NCI-H1417 (cell line): ENCODE measurements at regions not wholly inside any gene's neighbourhood (a gene's known extent, or its start where the extent isn't known, plus 50 kb on each side); places are given as distances from the start of the nearest gene placed in this dataset.
"Not testable (repeated sequence)": the region's sequence is repeated elsewhere in the genome, so short reads cannot be mapped to it uniquely, and the experiment has no call there.

Source experiments
- DNase-seq, 3 experiments: peaks; one replicate each; lab custom pipeline; 2025; lab: John Stamatoyannopoulos, UW

- no peak for DNase-seq
Measured at GRCh38 chr5:127213231-127213630, 77.4 kb upstream of the MEGF10 start.

GRCh38 chr5:127216143-127216542, 74.5 kb upstream of the MEGF10 start:
- DNase-seq = no peak

GRCh38 chr5:127216898-127217675, 73.5 kb upstream of the MEGF10 start:
- DNase-seq = peak in 1 of 3 experiments; percentile 13

GRCh38 chr5:127221936-127222335, 68.7 kb upstream of the MEGF10 start:
- not testable (repeated sequence) for DNase-seq

- DNase-seq = not testable (repeated sequence)
Measured at GRCh38 chr5:127222571-127223156, 67.9 kb upstream of the MEGF10 start.

GRCh38 chr5:127223256-127223974, 67.2 kb upstream of the MEGF10 start:
- no peak for DNase-seq

GRCh38 chr5:127227881-127228280, 62.7 kb upstream of the MEGF10 start:
- no peak for DNase-seq

- DNase-seq = peak in 1 of 3 experiments; percentile 70
Measured at GRCh38 chr5:127228540-127229184, 61.9 kb upstream of the MEGF10 start.

GRCh38 chr5:127229185-127229889, 61.3 kb upstream of the MEGF10 start:
- DNase-seq = peak in 2 of 3 experiments; percentile 82 to 83

- no peak for DNase-seq
Measured at GRCh38 chr5:127231118-127231517, 59.5 kb upstream of the MEGF10 start.

- DNase-seq = no peak
Measured at GRCh38 chr5:127233590-127233989, 57.0 kb upstream of the MEGF10 start.

GRCh38 chr5:127235136-127235535, 55.5 kb upstream of the MEGF10 start:
- DNase-seq = no peak

- no peak for DNase-seq
Measured at GRCh38 chr5:127236254-127236653, 54.3 kb upstream of the MEGF10 start.
